Left colon (tissue), 2 donors: ENCODE measurements at regions not wholly inside any gene's neighbourhood (a gene's known extent, or its start where the extent isn't known, plus 50 kb on each side); places are given as distances from the start of the nearest gene placed in this dataset.
"Not testable (repeated sequence)": the region's sequence is repeated elsewhere in the genome, so short reads cannot be mapped to it uniquely, and the experiment has no call there.

ENCODE experiments used
- ATAC-seq: fragments of 200-7000 bp; cut with Tn5 transposase; one replicate; pipeline ENCODE4 v1.9.1; 2020; ENCODE audit warnings: mild to moderate bottlenecking, moderate library complexity
- DNase-seq, 2 donors: peaks; one replicate each; pipeline ENCODE4 v3.0.0-alpha.2; 2020
- intact Hi-C, 2 donors: fragments of 100-400 bp; cut with DNase I in 1 of 2; cut with micrococcal nuclease in 1 of 2; formaldehyde crosslinking; loops; one replicate each; pipeline versions ENCODE4 v1.11.2 to v1.14.0; 2022; cut with DNase I, micrococcal nuclease
- donor health status: DM: no; HTN: no; CAD: no.
- donor health status: DM: yes; HTN: yes; CAD: no.

DNA sequence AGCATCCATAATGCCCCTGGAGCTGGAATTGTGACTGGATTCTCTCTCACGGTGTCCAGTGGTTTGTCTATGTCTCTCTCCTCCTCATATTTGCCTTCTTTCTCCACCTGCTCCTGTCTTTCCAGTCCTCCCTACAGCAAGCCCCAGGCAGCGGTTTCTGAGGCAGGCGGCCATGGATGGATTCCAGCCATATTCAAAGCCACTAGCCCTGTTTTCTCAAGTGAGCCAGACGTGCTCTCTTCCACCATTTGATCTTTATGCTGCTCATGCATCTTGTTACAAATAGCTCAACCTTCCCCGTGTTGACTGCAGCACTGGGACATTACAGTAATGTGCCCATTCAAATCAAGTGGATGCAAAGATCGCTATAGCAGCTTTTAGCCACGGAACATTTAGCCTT, 387.2 kb upstream of the PODXL start:
- intact Hi-C loops: loop anchor here in 1 of 2 donors (10.0 kb wide), 1 partner anchor 641 kb away; no protein-coding TSS in a partner anchor
- DNase-seq: no peak
- no peak for ATAC-seq

DNA sequence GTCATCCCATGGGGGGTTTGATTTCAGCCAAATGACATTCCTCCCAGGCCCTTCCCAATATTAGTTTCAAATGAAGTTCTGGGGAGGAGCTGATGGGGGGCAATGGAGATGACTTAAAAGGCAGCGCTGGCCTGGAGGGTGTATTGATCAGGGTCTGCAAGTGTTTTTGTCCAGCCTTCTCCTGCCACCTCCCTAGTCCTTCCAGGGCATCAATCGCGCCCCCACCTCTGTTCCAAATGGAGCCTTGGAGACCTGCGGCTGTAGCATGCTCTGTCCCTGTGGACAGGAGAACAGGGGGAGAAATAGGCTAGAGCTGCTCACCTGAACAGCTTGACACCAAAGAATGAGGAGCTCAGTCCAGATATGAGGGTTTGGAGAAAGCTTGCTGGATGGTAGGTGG, 386.8 kb upstream of the PODXL start:
- intact Hi-C loops: loop anchor here in 1 of 2 donors (10.0 kb wide), 1 partner anchor 642 kb away; no protein-coding TSS in a partner anchor

DNA sequence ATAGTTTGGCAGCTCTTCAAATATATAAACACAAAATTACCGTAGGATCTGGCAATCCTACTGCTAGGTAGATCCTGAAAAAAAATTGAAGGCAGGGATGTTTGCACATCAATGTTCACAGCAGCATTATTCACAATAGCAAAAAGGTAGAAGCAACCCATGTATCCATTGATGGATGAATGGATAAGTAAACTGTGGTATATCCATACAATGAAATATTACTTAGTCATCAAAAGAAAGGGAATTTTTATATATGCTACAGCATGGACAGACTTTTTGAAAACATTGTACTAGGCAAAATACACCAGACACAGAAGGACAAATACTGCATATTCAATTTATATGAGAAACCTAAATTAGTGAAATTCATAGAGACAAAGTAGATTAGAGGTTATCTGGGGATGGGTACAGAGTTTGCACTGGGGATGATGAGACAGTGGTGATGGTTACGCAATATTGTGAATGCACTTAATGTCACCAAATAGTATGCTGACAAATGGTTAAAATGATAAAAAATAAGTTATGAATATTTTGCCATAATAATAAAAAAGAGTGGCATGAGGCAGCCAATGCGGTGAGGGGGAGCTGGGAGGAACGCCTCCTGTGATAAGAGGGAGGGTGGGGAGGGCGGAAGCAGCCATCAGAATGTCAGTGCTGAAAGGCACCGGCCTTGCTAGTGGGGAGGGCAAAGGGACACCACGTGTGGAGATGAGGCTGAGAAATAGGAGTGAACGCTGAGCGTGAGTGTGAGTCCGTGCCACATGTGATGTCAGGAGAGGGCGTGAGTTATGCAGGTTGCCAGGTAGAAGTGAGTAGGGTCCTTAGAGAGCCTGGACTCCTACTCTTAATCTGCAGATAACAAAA, 386.1 kb upstream of the PODXL start:
- ATAC-seq (no peak), DNase-seq (no peak)
- intact Hi-C loops: loop anchor here in 1 of 2 donors (10.0 kb wide), 1 partner anchor 642 kb away; no protein-coding TSS in a partner anchor

More for the DNA sequence above, 386.8 kb upstream of the PODXL start:
- ATAC-seq (no peak), DNase-seq (no peak)

DNA sequence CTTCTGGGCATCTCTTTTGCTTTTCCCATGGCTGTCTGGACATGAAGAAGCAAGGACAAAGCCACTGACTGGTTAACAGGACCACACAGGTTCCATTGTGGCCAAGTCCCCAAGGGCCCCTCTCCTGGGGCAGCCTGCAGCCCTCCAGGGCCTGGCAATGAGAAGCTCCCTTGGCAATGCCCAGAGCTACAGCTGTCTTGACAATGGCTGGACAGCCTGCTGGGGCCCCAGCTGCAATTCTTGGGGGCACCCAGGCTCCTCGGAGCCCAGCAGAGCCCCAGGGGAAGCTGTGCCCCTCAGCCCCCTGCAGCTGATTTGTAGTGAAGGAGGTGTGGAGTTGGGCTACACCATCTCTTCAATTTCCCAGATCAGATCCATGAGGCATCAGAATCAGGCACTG, 384.9 kb upstream of the PODXL start:
- DNase-seq: no peak
- intact Hi-C loops: loop anchor here in 1 of 2 donors (10.0 kb wide), 1 partner anchor 644 kb away; no protein-coding TSS in a partner anchor
- ATAC-seq: no peak

DNA sequence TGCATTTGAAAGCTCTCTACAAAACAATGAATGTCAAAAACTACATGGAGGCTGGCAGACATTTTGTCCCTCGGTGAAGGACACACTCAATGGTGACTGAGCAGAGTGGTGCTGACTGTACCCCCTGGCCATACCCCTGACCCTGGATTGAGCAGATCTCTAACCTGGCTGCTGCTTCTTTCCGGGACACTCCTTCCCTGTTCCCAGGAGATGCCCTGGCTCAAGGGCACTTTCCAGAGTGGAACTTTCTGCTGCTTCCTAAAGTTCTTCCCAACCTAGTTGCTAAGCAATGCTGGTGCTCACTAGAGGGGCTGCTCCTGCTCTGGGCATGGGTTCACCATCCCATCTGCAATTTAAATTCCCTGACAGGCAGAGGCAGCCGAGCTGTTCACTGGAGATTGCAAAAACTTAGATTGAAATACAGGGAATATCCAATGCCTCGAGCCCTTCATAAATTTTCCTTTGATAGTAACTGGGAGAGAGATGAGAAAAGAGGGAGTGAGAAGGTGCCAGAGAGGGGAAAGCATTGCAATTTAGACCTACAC, 384.3 kb upstream of the PODXL start:
- no peak for ATAC-seq
- intact Hi-C loops: loop anchor here in 1 of 2 donors (10.0 kb wide), 1 partner anchor 644 kb away; no protein-coding TSS in a partner anchor
- DNase-seq: no peak

DNA sequence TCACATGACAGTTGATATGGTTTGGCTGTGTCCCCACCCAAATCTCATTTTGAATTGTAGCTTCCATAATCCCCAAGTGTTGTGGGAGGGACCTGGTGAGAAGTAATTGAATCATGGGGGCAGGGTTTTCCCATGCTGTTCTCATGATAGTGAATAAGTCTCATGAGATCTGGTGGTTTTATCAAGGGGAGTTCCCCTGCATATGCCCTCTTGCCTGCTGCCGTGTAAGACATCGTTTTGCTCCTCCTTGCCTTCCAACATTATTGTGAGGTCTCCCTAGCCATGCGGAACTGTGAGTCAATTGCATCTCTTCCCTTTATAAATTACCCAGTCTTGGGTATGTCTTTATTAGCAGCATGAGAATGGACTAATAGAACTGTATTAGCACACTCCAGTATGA, 382.4 kb upstream of the PODXL start:
- DNase-seq, intact Hi-C loops, ATAC-seq: not testable (repeated sequence)

DNA sequence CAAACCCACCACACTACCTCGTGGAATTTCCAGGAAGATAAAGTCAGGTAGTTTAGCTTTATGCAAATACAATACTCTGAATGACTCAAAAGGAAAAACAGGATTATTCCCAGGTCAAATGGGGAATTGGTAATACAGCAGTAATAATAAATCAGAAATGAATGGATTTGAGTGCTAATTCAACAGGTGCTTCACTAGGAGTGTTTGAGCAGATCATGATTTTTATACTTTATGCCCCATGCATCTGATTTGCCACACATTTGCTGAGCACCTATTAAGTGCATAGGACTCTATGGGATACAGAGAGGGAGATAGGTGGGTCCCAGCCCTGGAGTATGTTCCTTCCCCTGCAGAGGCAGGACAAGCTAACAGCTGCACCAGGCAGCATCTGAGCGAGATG, 381.4 kb upstream of the PODXL start:
- ATAC-seq (no peak), DNase-seq (no peak)
- intact Hi-C loops: no loop called here

DNA sequence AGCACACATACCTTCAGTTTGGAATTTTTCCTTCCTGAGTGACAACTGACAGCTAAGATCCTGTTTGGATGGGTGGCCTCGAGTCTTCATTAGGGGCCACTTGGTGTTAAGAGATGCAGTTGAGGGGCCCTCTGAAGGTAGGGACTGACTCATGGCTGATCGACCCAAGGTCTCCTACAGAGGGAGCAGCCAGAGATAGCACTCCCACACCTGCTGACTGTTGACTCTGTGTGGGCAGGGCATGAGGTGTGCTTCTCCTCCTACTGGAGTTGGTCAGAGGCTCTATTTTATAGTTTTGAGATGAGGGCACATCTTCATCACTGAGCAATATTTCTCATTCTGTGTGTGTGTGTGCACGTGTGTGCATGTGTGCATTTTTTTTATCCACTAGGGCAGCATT, 378.8 kb upstream of the PODXL start:
- DNase-seq (peak in 1 of 2 donors; percentile 48), ATAC-seq (peak; percentile 79)
- intact Hi-C loops: no loop called here

DNA sequence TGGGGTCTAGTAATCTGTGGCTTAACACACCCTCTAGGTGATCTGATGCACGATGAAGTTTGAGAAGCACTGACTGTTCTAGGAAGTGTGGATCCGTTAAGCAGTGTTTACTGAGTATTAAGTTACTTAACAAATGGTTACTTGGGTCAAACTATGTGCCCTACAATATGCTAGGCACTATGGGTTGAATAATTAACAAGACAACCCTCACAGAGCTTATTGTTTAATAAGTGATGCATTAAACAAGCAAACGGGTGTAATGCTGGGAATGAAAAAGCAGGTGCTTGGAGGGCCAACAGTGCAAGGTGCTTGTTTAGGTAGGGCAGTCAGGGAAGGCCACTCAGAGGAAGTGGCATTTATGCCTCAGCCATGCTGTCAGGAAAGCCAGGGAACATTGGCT, 378.0 kb upstream of the PODXL start:
- ATAC-seq (peak; percentile 79), DNase-seq (no peak)
- intact Hi-C loops: no loop called here

DNA sequence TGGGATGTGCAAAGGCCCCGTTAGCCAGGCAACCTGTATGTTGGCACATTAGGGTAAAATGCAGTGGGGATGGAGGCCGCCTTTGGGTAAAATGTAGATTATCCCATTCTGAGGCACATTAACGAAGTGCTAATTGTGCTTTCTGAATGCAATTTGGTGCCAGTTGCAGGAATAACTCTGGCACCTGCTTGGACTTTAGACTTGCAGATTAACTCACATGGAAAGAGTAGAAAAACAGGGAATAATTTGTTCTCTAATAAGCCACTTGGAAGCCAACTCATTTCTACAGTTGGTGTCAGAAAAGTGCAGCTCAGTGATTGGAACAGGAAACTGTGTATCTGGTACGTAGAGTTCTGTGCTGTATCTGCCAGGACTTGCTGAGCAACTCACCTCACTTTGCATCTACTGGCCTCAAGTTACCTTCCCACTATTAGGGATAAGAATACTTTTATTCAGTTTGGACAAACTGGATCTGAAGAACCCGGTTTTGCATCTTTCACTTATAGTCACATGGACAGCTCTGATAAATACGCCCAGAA, 377.4 kb upstream of the PODXL start:
- no peak for ATAC-seq
- intact Hi-C loops: no loop called here
- DNase-seq: no peak

DNA sequence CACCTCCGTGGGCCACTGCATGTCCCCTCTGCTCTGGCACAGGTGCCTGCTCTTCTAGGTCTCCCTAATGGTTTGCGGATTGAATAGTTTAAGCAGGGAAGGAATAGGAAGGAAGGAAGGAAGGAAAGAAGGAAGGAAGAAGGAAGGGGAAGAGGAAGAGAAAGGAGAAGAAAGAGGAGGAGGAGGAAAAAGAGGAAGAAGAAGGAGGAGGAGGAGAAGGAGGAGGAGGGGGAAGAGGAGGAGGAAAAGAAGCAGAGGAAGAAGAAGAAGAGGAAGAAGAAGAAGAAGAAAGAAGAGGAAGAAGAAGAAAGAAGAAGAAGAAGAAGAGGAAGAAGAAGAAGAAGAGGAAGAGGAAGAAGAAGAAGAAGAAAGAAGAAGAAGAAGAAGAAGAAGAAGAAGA, 376.8 kb upstream of the PODXL start:
- DNase-seq, ATAC-seq, intact Hi-C loops: not testable (repeated sequence)

DNA sequence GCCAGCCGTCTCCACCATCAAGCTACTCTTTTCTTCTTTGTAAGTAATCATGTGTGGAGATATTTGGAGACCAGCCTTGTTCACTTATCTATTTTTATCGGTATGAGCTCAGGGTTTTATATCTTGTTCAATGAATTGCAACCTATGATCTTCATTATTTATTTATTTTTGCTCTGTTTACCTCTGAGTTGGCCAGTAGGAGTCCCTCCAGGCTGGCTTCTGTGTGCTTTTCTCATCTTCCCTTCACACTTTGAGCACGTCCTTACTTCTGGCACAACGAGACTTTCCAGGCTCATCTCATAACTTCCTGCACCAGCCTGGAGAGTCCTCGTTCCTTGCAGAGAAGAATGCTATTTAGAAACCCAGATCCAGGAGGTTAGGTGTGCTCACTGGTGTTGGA, 375.8 kb upstream of the PODXL start:
- intact Hi-C loops: no loop called here
- ATAC-seq (no peak), DNase-seq (no peak)

DNA sequence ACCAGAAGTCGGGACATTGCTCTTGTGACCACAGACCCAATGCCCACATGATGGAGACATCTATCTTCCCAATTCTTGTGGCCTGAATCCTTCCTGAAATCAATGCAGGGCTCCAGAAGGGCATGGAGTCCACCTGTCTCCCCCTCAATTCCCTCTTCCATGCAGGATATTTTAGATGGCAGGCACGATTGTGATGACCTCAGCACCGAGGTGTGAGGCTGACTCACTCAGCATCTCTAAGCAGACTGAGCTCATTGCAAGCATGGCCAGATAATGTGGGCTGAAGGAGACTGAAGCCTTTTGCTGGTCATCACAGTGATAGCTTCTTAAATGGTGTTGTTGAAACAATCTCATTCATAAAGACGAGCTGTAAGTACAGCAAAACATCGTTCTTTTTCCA, 374.9 kb upstream of the PODXL start:
- intact Hi-C loops: no loop called here
- ATAC-seq (no peak), DNase-seq (no peak)

DNA sequence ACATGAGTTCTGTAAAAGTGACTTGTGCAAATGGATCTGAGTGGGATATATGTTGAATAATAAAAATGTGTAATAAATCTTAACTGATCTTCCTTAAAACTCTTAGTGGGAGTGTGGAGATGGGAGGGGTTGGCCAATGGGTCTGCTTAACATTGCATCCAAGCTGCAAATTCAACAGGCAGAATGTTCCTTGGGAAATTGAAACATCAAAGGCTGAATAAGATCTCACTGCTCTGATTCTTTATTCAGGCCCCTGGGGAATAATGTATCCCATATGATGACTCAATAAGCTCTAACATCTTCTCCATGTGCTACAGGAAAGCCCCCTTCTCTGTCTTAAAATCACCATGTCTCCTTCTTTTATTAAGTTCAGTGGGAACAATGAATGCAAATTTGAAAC, 373.2 kb upstream of the PODXL start:
- ATAC-seq (no peak), DNase-seq (no peak)
- intact Hi-C loops: no loop called here

DNA sequence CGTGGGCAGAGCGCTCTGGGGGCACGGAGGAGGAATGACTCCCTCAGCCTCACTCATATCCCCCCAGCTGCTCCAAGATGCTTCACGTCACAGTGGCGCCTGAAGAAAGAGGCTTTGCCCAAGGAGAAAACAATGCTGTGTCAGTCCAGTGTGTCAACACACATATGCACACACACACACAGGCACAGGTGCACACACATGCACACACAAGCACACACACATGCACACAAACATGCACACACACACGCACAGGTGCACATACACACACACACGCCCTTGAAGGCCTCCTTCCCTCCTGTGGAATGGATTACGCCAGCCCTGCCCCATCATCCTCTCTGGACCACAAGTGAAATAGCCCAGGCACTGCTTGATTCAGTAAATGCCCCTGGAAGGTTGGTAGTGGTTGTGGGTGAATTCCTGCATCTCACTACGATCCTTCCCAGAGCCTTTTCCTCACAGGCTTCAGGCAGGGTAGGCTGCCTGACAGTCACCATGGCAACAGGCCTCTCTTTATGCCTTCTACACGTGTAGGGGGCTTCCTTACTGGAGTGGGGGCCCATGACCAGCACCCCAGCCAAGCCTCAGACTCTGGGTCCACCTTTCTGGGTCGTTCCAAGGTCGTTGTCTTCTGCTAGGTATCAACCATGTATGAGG, 371.5 kb upstream of the PODXL start:
- no peak for ATAC-seq
- intact Hi-C loops: no loop called here

DNA sequence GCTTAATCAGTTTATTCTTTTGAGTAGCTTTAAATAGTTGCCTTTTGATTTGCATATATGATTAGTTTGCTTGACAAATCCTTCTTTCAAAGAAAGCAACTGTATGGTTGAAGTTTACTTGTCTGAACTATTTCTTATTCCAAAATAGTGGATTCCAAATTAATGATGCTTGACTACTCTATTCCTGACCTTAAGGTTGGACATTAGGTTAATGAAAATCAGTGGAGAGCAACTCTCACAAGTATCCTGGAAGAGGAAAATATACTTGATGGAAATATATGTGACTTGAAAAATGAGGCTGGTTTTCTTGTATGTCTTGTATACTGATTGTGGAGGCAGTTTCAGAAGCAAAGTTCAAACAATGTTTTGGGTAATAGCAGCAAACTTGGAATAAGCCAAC, 369.2 kb upstream of the PODXL start:
- DNase-seq (no peak), ATAC-seq (no peak)
- intact Hi-C loops: no loop called here

More for the DNA sequence above, 371.5 kb upstream of the PODXL start:
- no peak for DNase-seq

DNA sequence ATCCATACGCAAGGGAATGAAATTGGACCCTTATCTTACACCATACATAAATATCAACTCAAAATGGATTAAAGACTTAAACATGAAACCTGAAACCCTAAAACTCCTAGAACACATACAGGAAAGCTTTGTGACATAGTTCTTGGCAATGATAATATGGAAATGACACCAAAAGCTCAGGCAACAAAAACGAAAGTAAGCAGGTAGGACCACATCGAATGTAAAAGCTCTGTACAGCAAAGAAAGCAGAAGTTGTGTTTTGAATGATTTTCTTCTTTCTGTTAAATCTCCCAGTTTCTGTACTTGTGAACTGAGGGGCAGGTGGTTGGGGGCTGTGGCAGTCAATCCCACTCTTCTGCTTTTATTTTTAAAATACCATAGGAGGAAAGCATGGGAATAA, 368.4 kb upstream of the PODXL start:
- intact Hi-C loops: no loop called here
- ATAC-seq (no peak), DNase-seq (no peak)

DNA sequence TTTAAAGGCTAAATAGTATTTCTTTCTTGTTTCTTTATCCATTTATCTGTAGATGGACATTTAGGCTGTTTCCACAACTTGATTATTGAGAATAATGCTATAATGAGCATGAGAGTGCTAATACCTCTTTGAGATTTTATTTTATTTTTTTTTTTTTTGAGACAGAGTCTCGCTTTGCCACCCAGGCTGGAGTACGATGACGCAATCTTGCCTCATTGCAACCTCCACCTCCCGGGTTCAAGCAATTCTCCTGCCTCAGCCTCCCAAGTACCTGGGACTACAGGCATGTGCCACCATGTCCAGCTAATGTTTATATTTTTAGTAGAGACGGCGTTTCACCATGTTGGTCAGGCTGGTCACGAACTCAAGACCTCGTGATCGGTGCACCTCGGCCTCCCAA, 366.5 kb upstream of the PODXL start:
- ATAC-seq, intact Hi-C loops, DNase-seq: not testable (repeated sequence)

DNA sequence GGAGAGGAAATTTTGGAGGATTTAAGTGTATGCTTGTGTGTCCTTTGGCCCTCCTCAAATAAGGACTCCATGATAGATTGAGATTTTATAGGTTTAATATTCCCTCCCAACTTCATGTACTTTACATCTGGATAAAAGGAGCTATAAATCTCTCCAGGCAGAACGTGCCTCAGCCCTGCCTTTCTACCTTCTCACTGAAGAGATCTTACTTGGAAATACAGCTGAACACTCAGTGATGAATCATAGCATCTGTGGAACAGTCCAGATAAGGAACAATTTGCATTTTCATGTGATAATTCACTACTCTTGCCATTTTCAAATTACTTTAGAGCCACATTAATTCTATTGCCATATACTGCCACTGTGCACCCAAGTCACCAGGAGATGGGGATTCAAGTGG, 364.6 kb upstream of the PODXL start:
- DNase-seq (no peak), ATAC-seq (no peak)
- intact Hi-C loops: no loop called here
